ENCODE measurements at regions not wholly inside any gene's neighbourhood (a gene's known extent, or its start where the extent isn't known, plus 50 kb on each side); places are given as distances from the start of the nearest gene placed in this dataset.
A peak's percentile ranks its signal among the peaks of the same experiment; 100 is the strongest.

DNA sequence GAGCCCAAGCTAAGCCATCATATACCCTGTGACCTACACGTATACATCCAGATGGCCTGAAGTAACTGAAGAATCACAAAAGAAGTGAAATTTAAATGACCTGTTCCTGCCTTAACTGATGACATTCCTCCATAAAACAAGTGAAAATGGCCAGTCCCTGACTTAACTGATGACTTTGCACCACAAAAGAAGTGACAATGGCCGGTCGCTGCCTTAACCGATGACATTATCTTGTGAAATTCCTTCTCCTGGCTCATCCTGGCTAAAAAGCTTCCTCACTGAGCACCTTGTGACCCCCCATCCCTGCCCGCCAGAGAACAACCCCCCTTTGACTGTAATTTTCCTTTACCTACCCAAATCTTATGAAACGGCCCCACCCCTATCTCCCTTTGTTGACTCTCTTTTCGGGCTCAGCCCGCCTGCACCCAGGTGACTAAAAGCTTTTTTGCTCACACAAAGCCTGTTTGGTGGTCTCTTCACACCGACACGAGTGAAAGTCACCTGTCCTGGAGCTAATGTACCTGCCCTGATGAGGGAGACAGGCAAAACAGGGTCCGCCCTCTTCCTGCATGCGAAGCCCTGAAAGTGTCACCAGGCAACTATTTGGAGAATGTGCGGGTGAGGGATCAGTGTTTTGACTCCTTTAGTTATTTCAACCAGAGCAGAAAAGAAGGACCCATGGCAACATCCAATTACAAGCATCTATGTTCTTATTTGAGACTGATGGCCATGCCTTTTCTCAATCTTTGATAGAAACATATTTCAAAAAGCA, 266.1 kb downstream of the SMARCA2 start:
- TF ChIP-seq, protein P1, sequence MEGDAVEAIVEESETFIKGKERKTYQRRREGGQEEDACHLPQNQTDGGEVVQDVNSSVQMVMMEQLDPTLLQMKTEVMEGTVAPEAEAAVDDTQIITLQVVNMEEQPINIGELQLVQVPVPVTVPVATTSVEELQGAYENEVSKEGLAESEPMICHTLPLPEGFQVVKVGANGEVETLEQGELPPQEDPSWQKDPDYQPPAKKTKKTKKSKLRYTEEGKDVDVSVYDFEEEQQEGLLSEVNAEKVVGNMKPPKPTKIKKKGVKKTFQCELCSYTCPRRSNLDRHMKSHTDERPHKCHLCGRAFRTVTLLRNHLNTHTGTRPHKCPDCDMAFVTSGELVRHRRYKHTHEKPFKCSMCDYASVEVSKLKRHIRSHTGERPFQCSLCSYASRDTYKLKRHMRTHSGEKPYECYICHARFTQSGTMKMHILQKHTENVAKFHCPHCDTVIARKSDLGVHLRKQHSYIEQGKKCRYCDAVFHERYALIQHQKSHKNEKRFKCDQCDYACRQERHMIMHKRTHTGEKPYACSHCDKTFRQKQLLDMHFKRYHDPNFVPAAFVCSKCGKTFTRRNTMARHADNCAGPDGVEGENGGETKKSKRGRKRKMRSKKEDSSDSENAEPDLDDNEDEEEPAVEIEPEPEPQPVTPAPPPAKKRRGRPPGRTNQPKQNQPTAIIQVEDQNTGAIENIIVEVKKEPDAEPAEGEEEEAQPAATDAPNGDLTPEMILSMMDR (IDR thresholded peaks at IDR 0.05; ENCODE audit: unreplicated experiment), result no peak
- DNase-seq (ENCODE audit: low spot score), result peak; percentile 5

GRCh38 chr9:2281803-2282185, 266.6 kb downstream of the SMARCA2 start:
- no peaks in the 10 kb centered on the region for H3K27me3 Mint-ChIP-seq (ENCODE audit: unreplicated experiment)
- no peaks in the 10 kb centered on the region for H3K36me3 Mint-ChIP-seq (ENCODE audit: low read depth, unreplicated experiment)
- DNase-seq (ENCODE audit: low spot score), result no peak
- TF ChIP-seq, protein P1 (IDR thresholded peaks at IDR 0.05; ENCODE audit: unreplicated experiment), result no peak
- no peak overlapping the region for H3K4me3 Mint-ChIP-seq (ENCODE audit: unreplicated experiment)
- H3K27ac Mint-ChIP-seq (ENCODE audit: unreplicated experiment), result no peak overlapping the region
- no peaks in the 10 kb centered on the region for H3K9me3 Mint-ChIP-seq (ENCODE audit: unreplicated experiment)
- no peaks in the 10 kb centered on the region for H3K4me1 Mint-ChIP-seq (ENCODE audit: unreplicated experiment)

More for the DNA sequence above, 266.1 kb downstream of the SMARCA2 start:
- no peak overlapping the region for H3K4me3 Mint-ChIP-seq (ENCODE audit: unreplicated experiment)
- H3K36me3 Mint-ChIP-seq (ENCODE audit: low read depth, unreplicated experiment), result no peaks in the 10 kb centered on the region
- H3K27ac Mint-ChIP-seq (ENCODE audit: unreplicated experiment), result no peak overlapping the region
- no peaks in the 10 kb centered on the region for H3K27me3 Mint-ChIP-seq (ENCODE audit: unreplicated experiment)
- no peaks in the 10 kb centered on the region for H3K9me3 Mint-ChIP-seq (ENCODE audit: unreplicated experiment)
- H3K4me1 Mint-ChIP-seq (ENCODE audit: unreplicated experiment), result no peaks in the 10 kb centered on the region

DNA sequence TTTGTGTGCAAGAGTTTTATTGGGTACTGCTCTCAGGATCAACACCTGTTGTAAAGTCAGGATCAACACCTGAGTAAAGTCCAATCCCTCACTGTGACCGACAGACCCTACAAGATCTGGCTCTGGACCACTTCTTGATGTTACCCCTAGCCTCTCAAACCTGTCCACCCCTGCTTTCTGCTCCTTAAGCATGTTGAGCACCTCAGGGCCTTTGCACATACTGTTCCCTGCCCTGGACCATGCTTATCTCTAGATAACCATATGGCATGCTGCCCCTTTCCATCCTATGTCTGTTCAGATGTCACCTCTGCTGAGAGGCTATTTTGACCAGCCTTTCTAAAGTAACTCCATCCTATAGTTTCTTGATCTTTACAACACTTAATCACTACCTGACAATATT, 269.6 kb downstream of the SMARCA2 start:
- no peak for DNase-seq (ENCODE audit: low spot score)
- H3K27ac Mint-ChIP-seq (ENCODE audit: unreplicated experiment), result no peak overlapping the region
- no peaks in the 10 kb centered on the region for H3K27me3 Mint-ChIP-seq (ENCODE audit: unreplicated experiment)
- no peak overlapping the region for H3K4me3 Mint-ChIP-seq (ENCODE audit: unreplicated experiment)
- no peaks in the 10 kb centered on the region for H3K9me3 Mint-ChIP-seq (ENCODE audit: unreplicated experiment)
- H3K4me1 Mint-ChIP-seq (ENCODE audit: unreplicated experiment), result no peaks in the 10 kb centered on the region
- no peaks in the 10 kb centered on the region for H3K36me3 Mint-ChIP-seq (ENCODE audit: low read depth, unreplicated experiment)
- TF ChIP-seq, protein P1 (IDR thresholded peaks at IDR 0.05; ENCODE audit: unreplicated experiment), result no peak

DNA sequence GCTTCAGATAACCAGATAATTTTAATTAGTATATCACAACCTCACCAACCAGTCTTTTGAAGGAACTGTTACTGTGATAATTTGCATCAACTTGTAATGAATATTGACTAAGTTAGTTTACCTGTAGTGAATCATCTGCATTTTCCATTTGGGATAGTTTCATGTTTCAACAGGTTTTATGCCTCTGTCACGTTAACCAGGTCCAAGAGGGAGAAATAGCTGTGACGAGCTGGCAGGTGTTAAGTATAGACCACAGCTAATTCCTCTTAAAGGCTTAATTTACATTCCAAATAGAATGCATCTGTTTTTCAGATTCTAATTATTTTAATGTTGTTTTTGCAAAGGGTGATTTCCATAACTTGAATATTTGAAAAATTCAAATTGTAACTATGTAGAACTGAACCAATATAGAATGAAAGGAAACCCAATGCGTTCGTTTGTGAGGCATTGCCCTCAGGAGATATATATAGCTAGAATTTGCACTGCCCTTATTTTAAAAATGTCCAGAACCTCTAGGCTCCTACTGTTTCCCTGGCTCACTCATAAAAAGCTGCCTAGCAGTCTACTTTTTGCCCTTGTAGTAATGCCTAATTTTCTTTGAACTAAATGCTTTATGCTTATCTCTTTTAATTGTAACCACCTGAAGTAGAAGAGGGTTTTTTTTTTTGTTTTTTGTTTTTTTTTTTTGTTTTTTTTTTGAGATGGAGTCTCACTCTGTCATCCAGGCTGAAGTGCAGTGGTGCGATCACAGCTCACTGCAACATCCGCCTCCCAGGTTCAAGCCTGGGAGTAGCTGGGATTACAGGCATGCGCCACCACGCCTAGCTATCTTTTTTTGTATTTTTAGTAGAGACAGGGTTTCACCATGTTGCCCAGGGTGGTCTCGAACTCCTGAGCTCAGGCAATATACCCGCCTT, 270.5 kb downstream of the SMARCA2 start:
- no peaks in the 10 kb centered on the region for H3K27me3 Mint-ChIP-seq (ENCODE audit: unreplicated experiment)
- TF ChIP-seq, protein P1 (IDR thresholded peaks at IDR 0.05; ENCODE audit: unreplicated experiment), result no peak
- no peak for DNase-seq (ENCODE audit: low spot score)
- no peaks in the 10 kb centered on the region for H3K36me3 Mint-ChIP-seq (ENCODE audit: low read depth, unreplicated experiment)
- H3K9me3 Mint-ChIP-seq (ENCODE audit: unreplicated experiment), result no peaks in the 10 kb centered on the region
- H3K4me3 Mint-ChIP-seq (ENCODE audit: unreplicated experiment), result no peak overlapping the region
- no peaks in the 10 kb centered on the region for H3K4me1 Mint-ChIP-seq (ENCODE audit: unreplicated experiment)
- H3K27ac Mint-ChIP-seq (ENCODE audit: unreplicated experiment), result no peak overlapping the region

DNA sequence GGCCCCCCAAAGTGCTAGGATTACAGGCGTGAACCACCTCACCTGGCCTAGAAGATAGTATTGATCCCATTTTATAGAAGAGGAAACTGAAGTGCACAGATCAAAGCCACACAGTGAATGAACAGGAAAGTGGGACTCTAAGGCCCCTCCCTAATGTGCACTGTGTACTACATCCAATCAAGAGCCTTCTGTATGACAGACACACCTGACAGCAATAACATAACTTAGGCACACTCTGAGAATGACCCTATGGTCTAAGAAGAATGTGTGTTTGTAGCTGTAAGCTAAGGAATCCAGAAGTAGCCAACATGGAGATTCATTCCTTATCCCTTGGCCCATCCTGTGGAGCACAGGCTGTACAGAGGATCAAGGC, 271.2 kb downstream of the SMARCA2 start:
- H3K4me1 Mint-ChIP-seq (ENCODE audit: unreplicated experiment), result no peaks in the 10 kb centered on the region
- TF ChIP-seq, protein P1 (IDR thresholded peaks at IDR 0.05; ENCODE audit: unreplicated experiment), result no peak
- no peak for DNase-seq (ENCODE audit: low spot score)
- no peaks in the 10 kb centered on the region for H3K36me3 Mint-ChIP-seq (ENCODE audit: low read depth, unreplicated experiment)
- no peaks in the 10 kb centered on the region for H3K27me3 Mint-ChIP-seq (ENCODE audit: unreplicated experiment)
- no peaks in the 10 kb centered on the region for H3K9me3 Mint-ChIP-seq (ENCODE audit: unreplicated experiment)
- H3K27ac Mint-ChIP-seq (ENCODE audit: unreplicated experiment), result no peak overlapping the region
- no peak overlapping the region for H3K4me3 Mint-ChIP-seq (ENCODE audit: unreplicated experiment)

Measured in endothelial cell (in vitro differentiated cells).